DND-41 (cell line): ENCODE measurements at regions not wholly inside any gene's neighbourhood (a gene's known extent, or its start where the extent isn't known, plus 50 kb on each side); places are given as distances from the start of the nearest gene placed in this dataset.

Source experiments
- ATAC-seq: fragments of 200-7000 bp; cut with Tn5 transposase; 3 replicates; pipeline ENCODE4 v1.9.1; 2021; ENCODE audit warnings: low read depth; ENCODE audit not compliant: insufficient read depth
- DNase-seq: peaks from one replicate; pipeline ENCODE4 v3.0.0-alpha.2; 2020
- H2AFZ ChIP-seq: 2 replicates; pipeline ENCODE4 v1.6.0; 2012; ENCODE audit warnings: low read depth, low read length
- H3K27ac ChIP-seq: 2 replicates; pipeline ENCODE4 v1.5.1; 2012; ENCODE audit warnings: low read length, inconsistent platforms
- H3K27me3 ChIP-seq: fragments of 200-600 bp; sonication (generic); 2 replicates; pipeline ENCODE4 v1.6.0; 2012; ENCODE audit warnings: low read length, mild to moderate bottlenecking, inconsistent platforms; ENCODE audit not compliant: insufficient read depth, poor library complexity
- H3K36me3 ChIP-seq: 2 replicates; pipeline ENCODE4 v1.5.1; 2012; ENCODE audit warnings: low read length, inconsistent platforms; ENCODE audit not compliant: insufficient read depth
- H3K4me1 ChIP-seq: 2 replicates; pipeline ENCODE4 v1.5.1; 2012; ENCODE audit warnings: mild to moderate bottlenecking, low read length; ENCODE audit not compliant: insufficient read depth
- H3K4me2 ChIP-seq: 2 replicates; pipeline ENCODE4 v1.6.0; 2012; ENCODE audit warnings: mild to moderate bottlenecking, moderate library complexity, low read length, inconsistent platforms; ENCODE audit not compliant: insufficient read depth
- H3K4me3 ChIP-seq, 2 experiments: fragments of 200-600 bp in 1 of 2; shearing (Covaris generic) in 1 of 2; 2 replicates each; pipeline ENCODE4 v1.5.1; 2012 to 2016; ENCODE audit warnings: inconsistent platforms in 2 of 2, low read length in 2 of 2, mild to moderate bottlenecking in 2 of 2, low read depth in 1 of 2, moderate library complexity in 1 of 2
- H3K79me2 ChIP-seq: 2 replicates; pipeline ENCODE4 v1.6.0; 2012; ENCODE audit warnings: low read length, inconsistent platforms; ENCODE audit not compliant: insufficient read depth
- H3K9ac ChIP-seq: 2 replicates; pipeline ENCODE4 v1.6.0; 2012; ENCODE audit warnings: low read depth, mild to moderate bottlenecking, inconsistent platforms, low read length, moderate library complexity
- H3K9me3 ChIP-seq: 2 replicates; pipeline ENCODE4 v1.5.1; 2012; ENCODE audit warnings: low read length, moderate library complexity, mild to moderate bottlenecking, inconsistent platforms; ENCODE audit not compliant: insufficient read depth, severe bottlenecking
- H4K20me1 ChIP-seq: 2 replicates; pipeline ENCODE4 v1.6.0; 2012; ENCODE audit warnings: low read length; ENCODE audit not compliant: insufficient read depth
- CTCF ChIP-seq: IDR thresholded peaks from 2 replicates; pipeline ENCODE4 v1.5.1; 2012; ENCODE audit warnings: borderline replicate concordance, low read length, moderate library complexity, mild to moderate bottlenecking; ENCODE audit not compliant: poor library complexity, severe bottlenecking; ENCODE audit errors: extremely low read depth
- EZH2 ChIP-seq: IDR thresholded peaks from 3 replicates; pipeline ENCODE4 v1.6.1; 2012; ENCODE audit warnings: borderline replicate concordance, low read depth, mild to moderate bottlenecking, moderate library complexity, low read length, inconsistent platforms; ENCODE audit not compliant: severe bottlenecking

GRCh38 chr4:41819621-41820020, 71.1 kb upstream of the PHOX2B start:
- Histone ChIP-seq H3K9ac (no peak overlapping the region), H3K9me3 (no peaks in the 10 kb centered on the region), H3K4me1 (no peaks in the 10 kb centered on the region), H3K36me3 (no peaks in the 10 kb centered on the region), H3K27me3 (peaks cover 3% of the 10 kb centered on the region), H4K20me1 (no peaks in the 10 kb centered on the region), H3K4me2 (no peak overlapping the region), H3K27ac (no peak overlapping the region), H3K4me3 (no peak overlapping the region), H3K79me2 (no peaks in the 10 kb centered on the region), H2AFZ (no peak overlapping the region)
- DNase-seq (no peak), ATAC-seq (no peak)
- TF ChIP-seq CTCF (no peak), EZH2 (no peak)

DNA sequence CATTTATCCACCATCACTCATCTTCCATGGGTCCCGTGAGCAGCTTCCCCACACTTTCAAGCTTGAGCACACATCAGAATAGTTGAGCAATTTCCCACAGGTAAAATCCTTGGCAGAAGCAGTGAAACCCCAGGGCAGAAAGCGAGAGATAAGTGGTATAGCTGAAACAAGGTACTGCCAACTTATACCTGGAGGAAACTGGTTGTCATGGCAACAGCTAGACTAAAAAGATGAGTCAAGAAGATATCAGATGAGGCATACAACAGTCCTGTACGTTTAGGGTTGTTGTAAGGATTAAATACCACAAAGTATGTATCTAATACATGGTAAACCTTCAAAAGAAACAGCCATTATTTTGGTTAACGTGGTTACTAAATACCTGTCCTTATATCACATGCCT, 66.9 kb upstream of the PHOX2B start:
- Histone ChIP-seq H2AFZ (no peak overlapping the region), H3K27me3 (no peaks in the 10 kb centered on the region), H3K36me3 (no peaks in the 10 kb centered on the region), H3K9ac (no peak overlapping the region), H3K27ac (no peak overlapping the region), H3K4me2 (no peak overlapping the region), H4K20me1 (no peaks in the 10 kb centered on the region), H3K9me3 (no peaks in the 10 kb centered on the region), H3K4me3 (no peak overlapping the region), H3K4me1 (no peaks in the 10 kb centered on the region), H3K79me2 (no peaks in the 10 kb centered on the region)
- ATAC-seq, result no peak
- no peak for DNase-seq
- no peak for TF ChIP-seq CTCF
- no peak for TF ChIP-seq EZH2

GRCh38 chr4:41814565-41814964, 66.0 kb upstream of the PHOX2B start:
- Histone ChIP-seq H3K9me3 (no peaks in the 10 kb centered on the region), H3K36me3 (no peaks in the 10 kb centered on the region), H3K4me2 (no peak overlapping the region), H3K4me3 (no peak overlapping the region), H4K20me1 (no peaks in the 10 kb centered on the region), H3K4me1 (no peaks in the 10 kb centered on the region), H3K27me3 (no peaks in the 10 kb centered on the region), H2AFZ (no peak overlapping the region), H3K79me2 (no peaks in the 10 kb centered on the region), H3K9ac (no peak overlapping the region), H3K27ac (no peak overlapping the region)
- no peak for DNase-seq
- no peak for TF ChIP-seq EZH2
- TF ChIP-seq CTCF, result no peak
- no peak for ATAC-seq

GRCh38 chr4:41806807-41807206, 58.3 kb upstream of the PHOX2B start:
- no peak for ATAC-seq
- Histone ChIP-seq H3K27ac (no peak overlapping the region), H3K4me1 (no peaks in the 10 kb centered on the region), H3K79me2 (no peaks in the 10 kb centered on the region), H3K4me2 (no peak overlapping the region), H3K9me3 (no peaks in the 10 kb centered on the region), H3K27me3 (no peaks in the 10 kb centered on the region), H2AFZ (no peak overlapping the region), H3K4me3 (no peak overlapping the region), H3K9ac (no peak overlapping the region), H3K36me3 (no peaks in the 10 kb centered on the region), H4K20me1 (no peaks in the 10 kb centered on the region)
- DNase-seq, result no peak
- TF ChIP-seq EZH2 (no peak), CTCF (no peak)
